ENCODE measurements at regions not wholly inside any gene's neighbourhood (a gene's known extent, or its start where the extent isn't known, plus 50 kb on each side); places are given as distances from the start of the nearest gene placed in this dataset.
A peak's percentile ranks its signal among the peaks of the same experiment; 100 is the strongest.

GRCh38 chr12:76611533-76611932 is 52.0 kb upstream of the OSBPL8 start:
- no peak overlapping the region for H3K4me3 ChIP-seq (ENCODE audit: low read depth in 1 of 3, low read length in 3 of 3)
- H3K4me1 ChIP-seq (ENCODE audit: control insufficient read depth in 3 of 3, insufficient read depth in 2 of 3, low read depth in 1 of 3, low read length in 2 of 3): no peaks in the 10 kb centered on the region
- FAIRE-seq (no peak), DNase-seq (no peak)
- H3K36me3 ChIP-seq (ENCODE audit: control insufficient read depth in 3 of 3, insufficient read depth in 2 of 3, low read depth in 1 of 3, low read length in 3 of 3): no peaks in the 10 kb centered on the region
- H3K9me3 ChIP-seq (ENCODE audit: control insufficient read depth in 2 of 2, insufficient read depth in 1 of 2, low read depth in 1 of 2, low read length in 1 of 2): no peaks in the 10 kb centered on the region
- 73 to 86% (median 83%) methylated on average over 2 of the region's 2 CpGs for WGBS, 3 donors
- H3K27ac ChIP-seq (ENCODE audit: low read depth in 1 of 3, low read length in 2 of 3): no peak overlapping the region
- no peaks in the 10 kb centered on the region for H3K27me3 ChIP-seq (ENCODE audit: control insufficient read depth in 3 of 3, insufficient read depth in 3 of 3, low read length in 3 of 3)

- 85 to 94% (median 89%) methylated on average over 2 of the region's 2 CpGs for WGBS, 3 donors
- Histone ChIP-seq H3K9me3 (ENCODE audit: control insufficient read depth in 2 of 2, insufficient read depth in 1 of 2, low read depth in 1 of 2, low read length in 1 of 2) (no peaks in the 10 kb centered on the region), H3K27me3 (ENCODE audit: control insufficient read depth in 3 of 3, insufficient read depth in 3 of 3, low read length in 3 of 3) (no peaks in the 10 kb centered on the region), H3K4me3 (ENCODE audit: low read depth in 1 of 3, low read length in 3 of 3) (no peak overlapping the region), H3K4me1 (ENCODE audit: control insufficient read depth in 3 of 3, insufficient read depth in 2 of 3, low read depth in 1 of 3, low read length in 2 of 3) (no peaks in the 10 kb centered on the region), H3K27ac (ENCODE audit: low read depth in 1 of 3, low read length in 2 of 3) (no peak overlapping the region), H3K36me3 (ENCODE audit: control insufficient read depth in 3 of 3, insufficient read depth in 2 of 3, low read depth in 1 of 3, low read length in 3 of 3) (no peaks in the 10 kb centered on the region)
- DNase-seq (no peak), FAIRE-seq (no peak)
Measured at GRCh38 chr12:76614364-76614763, 54.8 kb upstream of the OSBPL8 start.

GRCh38 chr12:76618031-76618430 is 58.5 kb upstream of the OSBPL8 start:
- WGBS, 3 donors: 75 to 87% (median 86%) methylated on average over 6 of the region's 6 CpGs
- no peak for FAIRE-seq

GRCh38 chr12:76621582-76622024 is 62.0 kb upstream of the OSBPL8 start:
- peak; percentile 88 for DNase-seq
- 3 to 9% (median 7%) methylated on average over 1 of the region's 1 CpG for WGBS, 3 donors
- FAIRE-seq: peak; percentile 78
- no peaks in the 10 kb centered on the region for H3K27me3 ChIP-seq (ENCODE audit: control insufficient read depth in 3 of 3, insufficient read depth in 3 of 3, low read length in 3 of 3)
- H3K36me3 ChIP-seq (ENCODE audit: control insufficient read depth in 3 of 3, insufficient read depth in 2 of 3, low read depth in 1 of 3, low read length in 3 of 3): no peaks in the 10 kb centered on the region
- H3K4me1 ChIP-seq (ENCODE audit: control insufficient read depth in 3 of 3, insufficient read depth in 2 of 3, low read depth in 1 of 3, low read length in 2 of 3): peaks cover 0 to 3% (median 0%) of the 10 kb centered on the region in 3 donors
- no peak overlapping the region for H3K27ac ChIP-seq (ENCODE audit: low read depth in 1 of 3, low read length in 2 of 3)
- no peaks in the 10 kb centered on the region for H3K9me3 ChIP-seq (ENCODE audit: control insufficient read depth in 2 of 2, insufficient read depth in 1 of 2, low read depth in 1 of 2, low read length in 1 of 2)
- no peak overlapping the region for H3K4me3 ChIP-seq (ENCODE audit: low read depth in 1 of 3, low read length in 3 of 3)

More at GRCh38 chr12:76618031-76618430, 58.5 kb upstream of the OSBPL8 start:
- Histone ChIP-seq H3K36me3 (ENCODE audit: control insufficient read depth in 3 of 3, insufficient read depth in 2 of 3, low read depth in 1 of 3, low read length in 3 of 3) (no peaks in the 10 kb centered on the region), H3K9me3 (ENCODE audit: control insufficient read depth in 2 of 2, insufficient read depth in 1 of 2, low read depth in 1 of 2, low read length in 1 of 2) (no peaks in the 10 kb centered on the region), H3K27ac (ENCODE audit: low read depth in 1 of 3, low read length in 2 of 3) (no peak overlapping the region), H3K27me3 (ENCODE audit: control insufficient read depth in 3 of 3, insufficient read depth in 3 of 3, low read length in 3 of 3) (no peaks in the 10 kb centered on the region), H3K4me1 (ENCODE audit: control insufficient read depth in 3 of 3, insufficient read depth in 2 of 3, low read depth in 1 of 3, low read length in 2 of 3) (no peaks in the 10 kb centered on the region), H3K4me3 (ENCODE audit: low read depth in 1 of 3, low read length in 3 of 3) (no peak overlapping the region)
- DNase-seq: no peak

- Histone ChIP-seq H3K27me3 (ENCODE audit: control insufficient read depth in 3 of 3, insufficient read depth in 3 of 3, low read length in 3 of 3) (no peaks in the 10 kb centered on the region), H3K27ac (ENCODE audit: low read depth in 1 of 3, low read length in 2 of 3) (no peak overlapping the region), H3K4me3 (ENCODE audit: low read depth in 1 of 3, low read length in 3 of 3) (no peak overlapping the region), H3K36me3 (ENCODE audit: control insufficient read depth in 3 of 3, insufficient read depth in 2 of 3, low read depth in 1 of 3, low read length in 3 of 3) (no peaks in the 10 kb centered on the region), H3K4me1 (ENCODE audit: control insufficient read depth in 3 of 3, insufficient read depth in 2 of 3, low read depth in 1 of 3, low read length in 2 of 3) (peaks cover 0 to 3% (median 0%) of the 10 kb centered on the region in 3 donors), H3K9me3 (ENCODE audit: control insufficient read depth in 2 of 2, insufficient read depth in 1 of 2, low read depth in 1 of 2, low read length in 1 of 2) (no peaks in the 10 kb centered on the region)
- FAIRE-seq (no peak), DNase-seq (peak in 1 of 2 donors; percentile 4)
- WGBS, 3 donors: 62 to 71% (median 70%) methylated on average over 5 of the region's 5 CpGs
Measured at GRCh38 chr12:76622351-76622750, 62.8 kb upstream of the OSBPL8 start.

- Histone ChIP-seq H3K4me3 (ENCODE audit: low read depth in 1 of 3, low read length in 3 of 3) (no peak overlapping the region), H3K36me3 (ENCODE audit: control insufficient read depth in 3 of 3, insufficient read depth in 2 of 3, low read depth in 1 of 3, low read length in 3 of 3) (no peaks in the 10 kb centered on the region), H3K9me3 (ENCODE audit: control insufficient read depth in 2 of 2, insufficient read depth in 1 of 2, low read depth in 1 of 2, low read length in 1 of 2) (no peaks in the 10 kb centered on the region), H3K27ac (ENCODE audit: low read depth in 1 of 3, low read length in 2 of 3) (no peak overlapping the region), H3K4me1 (ENCODE audit: control insufficient read depth in 3 of 3, insufficient read depth in 2 of 3, low read depth in 1 of 3, low read length in 2 of 3) (peaks cover 0 to 3% (median 0%) of the 10 kb centered on the region in 3 donors), H3K27me3 (ENCODE audit: control insufficient read depth in 3 of 3, insufficient read depth in 3 of 3, low read length in 3 of 3) (no peaks in the 10 kb centered on the region)
- no peak for FAIRE-seq
- DNase-seq: no peak
Measured at GRCh38 chr12:76622915-76623314, 63.3 kb upstream of the OSBPL8 start.

- H3K4me3 ChIP-seq (ENCODE audit: low read depth in 1 of 3, low read length in 3 of 3): no peak overlapping the region
- peak overlapping the region in 1 of 3 donors; percentile 31 for H3K27ac ChIP-seq (ENCODE audit: low read depth in 1 of 3, low read length in 2 of 3)
- H3K4me1 ChIP-seq (ENCODE audit: control insufficient read depth in 3 of 3, insufficient read depth in 2 of 3, low read depth in 1 of 3, low read length in 2 of 3): peaks cover 0 to 3% (median 0%) of the 10 kb centered on the region in 3 donors
- no peaks in the 10 kb centered on the region for H3K9me3 ChIP-seq (ENCODE audit: control insufficient read depth in 2 of 2, insufficient read depth in 1 of 2, low read depth in 1 of 2, low read length in 1 of 2)
- FAIRE-seq (no peak), DNase-seq (peak; percentile 46 to 94)
- H3K27me3 ChIP-seq (ENCODE audit: control insufficient read depth in 3 of 3, insufficient read depth in 3 of 3, low read length in 3 of 3): no peaks in the 10 kb centered on the region
- no peaks in the 10 kb centered on the region for H3K36me3 ChIP-seq (ENCODE audit: control insufficient read depth in 3 of 3, insufficient read depth in 2 of 3, low read depth in 1 of 3, low read length in 3 of 3)
- WGBS, 3 donors: 37 to 66% (median 52%) methylated on average over 2 of the region's 2 CpGs
Measured at GRCh38 chr12:76623931-76624330, 64.4 kb upstream of the OSBPL8 start.

GRCh38 chr12:76627346-76628135 is 68.0 kb upstream of the OSBPL8 start:
- Histone ChIP-seq H3K27ac (ENCODE audit: low read depth in 1 of 3, low read length in 2 of 3) (no peak overlapping the region), H3K9me3 (ENCODE audit: control insufficient read depth in 2 of 2, insufficient read depth in 1 of 2, low read depth in 1 of 2, low read length in 1 of 2) (no peaks in the 10 kb centered on the region), H3K36me3 (ENCODE audit: control insufficient read depth in 3 of 3, insufficient read depth in 2 of 3, low read depth in 1 of 3, low read length in 3 of 3) (no peaks in the 10 kb centered on the region), H3K4me3 (ENCODE audit: low read depth in 1 of 3, low read length in 3 of 3) (no peak overlapping the region), H3K4me1 (ENCODE audit: control insufficient read depth in 3 of 3, insufficient read depth in 2 of 3, low read depth in 1 of 3, low read length in 2 of 3) (peaks cover 0 to 3% (median 0%) of the 10 kb centered on the region in 3 donors), H3K27me3 (ENCODE audit: control insufficient read depth in 3 of 3, insufficient read depth in 3 of 3, low read length in 3 of 3) (no peaks in the 10 kb centered on the region)
- 92 to 99% (median 94%) methylated on average over 4 of the region's 4 CpGs for WGBS, 3 donors
- no peak for DNase-seq
- no peak for FAIRE-seq

GRCh38 chr12:76628745-76629144 is 69.2 kb upstream of the OSBPL8 start:
- H3K27me3 ChIP-seq (ENCODE audit: control insufficient read depth in 3 of 3, insufficient read depth in 3 of 3, low read length in 3 of 3): no peaks in the 10 kb centered on the region
- H3K27ac ChIP-seq (ENCODE audit: low read depth in 1 of 3, low read length in 2 of 3): no peak overlapping the region
- H3K4me3 ChIP-seq (ENCODE audit: low read depth in 1 of 3, low read length in 3 of 3): no peak overlapping the region
- no peaks in the 10 kb centered on the region for H3K4me1 ChIP-seq (ENCODE audit: control insufficient read depth in 3 of 3, insufficient read depth in 2 of 3, low read depth in 1 of 3, low read length in 2 of 3)
- FAIRE-seq (no peak), DNase-seq (no peak)
- no peaks in the 10 kb centered on the region for H3K9me3 ChIP-seq (ENCODE audit: control insufficient read depth in 2 of 2, insufficient read depth in 1 of 2, low read depth in 1 of 2, low read length in 1 of 2)
- no peaks in the 10 kb centered on the region for H3K36me3 ChIP-seq (ENCODE audit: control insufficient read depth in 3 of 3, insufficient read depth in 2 of 3, low read depth in 1 of 3, low read length in 3 of 3)
